VCaP (cell line): ENCODE measurements at regions not wholly inside any gene's neighbourhood (a gene's known extent, or its start where the extent isn't known, plus 50 kb on each side); places are given as distances from the start of the nearest gene placed in this dataset.

Experiments used
- H3K27ac ChIP-seq: fragments of 450-650 bp; 2 replicates; pipeline ENCODE4 v1.5.1; 2017
- CTCF ChIP-seq: fragments of 450-650 bp; conservative IDR thresholded peaks from 2 replicates; pipeline ENCODE4 v1.5.1; 2017; ENCODE audit warnings: mild to moderate bottlenecking, moderate library complexity

- H3K27ac ChIP-seq: no peak overlapping the region
- TF ChIP-seq CTCF: no peak
Observed at GRCh38 chr6:105624021-105624420, 221.1 kb upstream of the PREP start.

DNA sequence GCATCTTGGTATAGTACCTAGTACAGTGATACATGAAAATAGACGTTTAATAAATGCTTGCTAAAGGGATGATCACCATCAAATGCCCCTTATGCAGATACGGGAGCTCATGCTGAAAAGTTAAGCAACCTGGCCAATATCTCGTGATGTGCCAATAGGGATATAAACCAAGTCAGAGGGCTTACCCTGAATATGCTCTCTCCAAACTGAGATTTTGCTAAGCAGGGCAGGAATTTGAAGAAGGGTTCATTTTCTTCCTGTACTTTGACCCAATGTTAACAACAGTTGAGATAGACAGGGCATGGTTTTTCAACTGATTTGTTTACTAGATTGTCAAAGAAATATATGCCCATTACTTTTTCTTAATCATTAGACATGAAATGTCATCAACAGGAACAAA is 219.3 kb upstream of the PREP start:
- no peak overlapping the region for H3K27ac ChIP-seq
- TF ChIP-seq CTCF: no peak

GRCh38 chr6:105621564-105622175 is 218.8 kb upstream of the PREP start:
- H3K27ac ChIP-seq: no peak overlapping the region
- no peak for TF ChIP-seq CTCF

DNA sequence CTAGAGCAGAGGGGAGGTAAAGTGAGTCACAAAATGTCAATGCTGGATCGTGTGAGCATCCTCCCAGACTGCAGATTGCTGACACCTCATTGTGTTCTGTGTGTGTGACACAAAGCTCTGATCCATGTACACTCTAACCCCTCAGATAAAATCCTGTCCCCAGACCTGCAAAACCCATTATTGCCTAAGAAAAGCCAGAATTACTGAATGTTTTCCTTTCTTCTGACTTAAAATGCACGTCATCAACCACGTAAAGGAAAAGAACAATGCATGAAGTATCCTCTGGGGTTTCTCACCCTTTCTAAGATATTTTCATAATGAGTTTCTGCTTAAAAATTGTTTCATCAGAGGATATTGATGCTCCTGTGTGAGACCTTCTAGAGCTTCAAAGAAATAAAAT is 218.0 kb upstream of the PREP start:
- TF ChIP-seq CTCF: no peak

DNA sequence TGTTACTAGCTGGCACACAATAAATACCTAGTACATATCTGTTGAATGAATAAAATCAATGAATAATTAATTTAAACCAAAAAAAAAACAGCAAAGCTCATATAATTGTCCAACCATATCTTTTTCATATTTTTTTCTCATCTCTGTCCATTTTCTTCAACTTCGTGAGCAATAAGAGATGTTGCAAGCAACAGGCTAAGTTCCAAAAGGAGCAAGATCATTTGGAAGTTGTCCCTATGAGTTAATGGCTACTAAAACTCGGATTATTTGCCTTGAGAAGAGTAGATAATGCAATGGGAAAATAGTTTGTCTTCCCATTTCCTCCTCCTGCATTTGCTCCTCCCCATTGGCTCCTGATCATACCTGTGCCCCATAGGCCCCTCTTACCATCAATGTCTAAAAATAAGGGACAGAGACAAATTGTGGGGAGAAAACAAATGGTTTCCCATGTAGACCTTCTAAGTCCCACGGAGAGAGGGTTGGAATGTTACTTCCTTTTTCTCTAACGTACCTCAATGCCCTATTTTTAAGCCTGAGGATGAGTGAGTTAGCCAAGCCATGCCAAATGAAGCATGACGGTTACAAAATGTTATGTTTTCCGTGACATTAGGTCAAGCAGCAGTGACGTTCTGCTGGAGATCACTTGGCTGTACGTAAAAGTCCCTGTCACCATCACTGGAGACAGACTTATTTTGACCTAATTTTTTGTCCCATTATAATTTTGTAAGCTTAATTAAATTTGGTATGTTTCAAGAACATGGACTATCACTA is 217.3 kb upstream of the PREP start:
- no peak for TF ChIP-seq CTCF
- no peak overlapping the region for H3K27ac ChIP-seq

More for the DNA sequence above, 218.0 kb upstream of the PREP start:
- no peak overlapping the region for H3K27ac ChIP-seq

DNA sequence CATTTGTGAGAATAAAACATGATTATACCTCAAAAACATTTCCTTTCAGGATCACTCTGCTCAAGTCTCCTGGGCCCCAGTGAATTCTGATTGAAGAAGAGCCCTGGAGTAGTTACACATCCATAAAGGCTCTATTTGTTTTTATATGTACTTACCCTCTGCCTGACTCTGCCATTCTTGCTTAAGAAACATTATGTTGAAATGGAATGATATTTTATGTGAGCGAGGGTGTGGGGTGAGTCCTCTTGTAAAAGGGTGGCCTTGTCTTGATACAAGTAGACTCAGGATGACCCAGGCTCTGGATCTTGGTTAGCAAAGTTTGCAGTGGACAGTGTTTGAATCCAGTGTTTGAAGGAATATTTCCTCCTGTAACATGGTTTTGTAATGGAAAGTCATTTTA is 215.4 kb upstream of the PREP start:
- H3K27ac ChIP-seq: no peak overlapping the region
- no peak for TF ChIP-seq CTCF

- TF ChIP-seq CTCF: no peak
- H3K27ac ChIP-seq: no peak overlapping the region
Observed at GRCh38 chr6:105616521-105616920, 213.6 kb upstream of the PREP start.
